Activated CD4-positive, CD25-positive, alpha-beta regulatory T cell (primary cell): ENCODE measurements at regions not wholly inside any gene's neighbourhood (a gene's known extent, or its start where the extent isn't known, plus 50 kb on each side); places are given as distances from the start of the nearest gene placed in this dataset.

ENCODE experiments used
- DNase-seq, 4 experiments: peaks; one replicate each; lab custom pipeline; 2025; lab: John Stamatoyannopoulos, UW

- DNase-seq, result no peak
Observed at GRCh38 chr1:8115031-8115768, 89.1 kb upstream of the ERRFI1 start.

GRCh38 chr1:8113262-8114220, 87.4 kb upstream of the ERRFI1 start:
- DNase-seq, result no peak

- no peak for DNase-seq
Observed at GRCh38 chr1:8112611-8113261, 86.6 kb upstream of the ERRFI1 start.

- no peak for DNase-seq
Observed at GRCh38 chr1:8111560-8111959, 85.5 kb upstream of the ERRFI1 start.

DNA sequence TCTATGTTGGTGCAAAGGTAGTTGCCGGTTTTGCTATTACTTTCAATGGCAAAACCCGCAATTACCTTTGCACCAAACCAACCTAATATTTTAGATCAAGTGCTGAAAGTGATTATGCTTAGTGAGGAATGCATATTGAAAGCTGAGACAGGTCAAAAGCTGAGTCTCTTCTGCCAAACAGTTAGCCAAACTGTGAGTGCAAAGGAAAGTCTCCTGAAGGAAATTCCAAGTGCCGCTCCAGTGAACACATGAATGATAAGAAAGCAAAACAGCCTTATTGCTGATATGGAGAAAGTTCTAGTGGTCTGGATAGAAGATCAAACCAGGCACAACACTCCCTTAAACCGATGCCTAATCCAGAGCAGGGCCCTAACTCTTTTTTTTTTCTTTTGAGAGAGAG, 83.1 kb upstream of the ERRFI1 start:
- no peak for DNase-seq

DNA sequence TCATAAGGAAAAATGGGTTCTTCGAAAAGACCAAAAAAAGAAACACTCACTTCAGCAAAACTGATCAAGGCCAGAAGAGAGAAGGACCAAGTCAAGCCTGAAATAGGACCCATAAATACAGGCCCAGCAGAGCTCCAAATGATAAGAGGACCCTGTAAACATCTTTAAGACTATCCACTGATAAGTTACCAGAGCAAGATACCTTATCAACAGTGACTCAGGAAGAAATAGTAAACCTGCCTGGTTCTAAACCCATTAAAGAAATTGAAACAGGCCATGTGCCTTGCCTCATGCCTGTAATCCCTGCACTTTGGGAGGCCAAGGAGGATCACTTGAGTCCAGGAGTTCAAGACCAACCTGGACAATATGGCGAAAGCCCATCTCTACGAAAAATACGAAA, 81.8 kb upstream of the ERRFI1 start:
- DNase-seq, result no peak

GRCh38 chr1:8104278-8105236, 78.4 kb upstream of the ERRFI1 start:
- DNase-seq, result no peak

DNA sequence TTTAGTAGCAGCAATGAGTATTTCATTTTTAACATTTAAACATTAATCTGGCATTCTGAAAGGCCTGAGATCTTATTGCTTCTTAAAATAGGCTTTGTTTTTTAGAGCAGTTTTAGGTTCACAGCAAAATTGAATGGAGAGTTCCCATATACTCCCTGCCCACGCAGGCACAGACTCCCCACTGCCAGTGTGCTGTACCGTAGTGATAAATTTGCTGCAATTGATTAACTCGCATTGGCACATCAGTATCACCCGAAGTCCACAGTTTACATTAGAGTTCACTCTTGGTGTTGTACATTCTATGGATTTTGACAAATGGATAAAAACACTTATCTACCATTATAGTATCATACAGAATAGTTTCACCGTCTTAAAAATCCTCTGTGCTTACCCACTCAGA, 71.8 kb upstream of the ERRFI1 start:
- no peak for DNase-seq

DNA sequence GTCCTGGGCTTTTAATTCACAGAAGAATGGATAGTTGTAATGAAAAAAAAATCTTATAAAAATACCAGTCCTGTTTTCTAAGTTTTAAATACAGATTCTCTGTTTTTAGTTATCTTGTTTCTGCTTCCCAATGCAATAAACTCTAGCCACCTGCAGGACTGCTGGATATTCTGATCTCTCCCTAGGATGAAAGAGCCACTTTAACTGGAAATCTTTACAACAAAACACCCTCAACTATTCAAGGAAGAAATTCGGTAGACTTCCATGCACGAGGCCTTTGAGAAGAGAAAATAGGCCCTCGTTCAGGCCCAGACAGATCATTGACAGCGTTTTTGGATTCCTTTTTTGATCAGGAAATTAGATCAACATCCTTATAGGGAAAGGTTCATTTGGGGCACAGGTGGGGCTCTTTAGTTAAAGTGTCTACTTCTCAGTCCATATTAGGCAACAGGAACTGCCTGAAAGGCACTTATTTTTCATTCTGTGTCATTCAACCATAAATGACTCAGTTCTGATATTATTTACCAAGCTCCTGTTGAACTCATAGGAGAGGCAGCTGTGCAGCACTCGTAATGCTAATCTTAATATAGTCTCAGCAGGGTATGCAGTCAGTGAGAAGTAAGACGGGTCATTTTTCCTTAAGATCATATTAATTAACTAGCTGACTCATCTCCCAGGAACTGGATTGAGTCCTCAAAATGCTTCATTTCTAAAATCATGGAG, 71.1 kb upstream of the ERRFI1 start:
- DNase-seq, result no peak

GRCh38 chr1:8096105-8097011, 70.2 kb upstream of the ERRFI1 start:
- DNase-seq, result no peak

- DNase-seq, result no peak
Observed at GRCh38 chr1:8095584-8095983, 69.5 kb upstream of the ERRFI1 start.

DNA sequence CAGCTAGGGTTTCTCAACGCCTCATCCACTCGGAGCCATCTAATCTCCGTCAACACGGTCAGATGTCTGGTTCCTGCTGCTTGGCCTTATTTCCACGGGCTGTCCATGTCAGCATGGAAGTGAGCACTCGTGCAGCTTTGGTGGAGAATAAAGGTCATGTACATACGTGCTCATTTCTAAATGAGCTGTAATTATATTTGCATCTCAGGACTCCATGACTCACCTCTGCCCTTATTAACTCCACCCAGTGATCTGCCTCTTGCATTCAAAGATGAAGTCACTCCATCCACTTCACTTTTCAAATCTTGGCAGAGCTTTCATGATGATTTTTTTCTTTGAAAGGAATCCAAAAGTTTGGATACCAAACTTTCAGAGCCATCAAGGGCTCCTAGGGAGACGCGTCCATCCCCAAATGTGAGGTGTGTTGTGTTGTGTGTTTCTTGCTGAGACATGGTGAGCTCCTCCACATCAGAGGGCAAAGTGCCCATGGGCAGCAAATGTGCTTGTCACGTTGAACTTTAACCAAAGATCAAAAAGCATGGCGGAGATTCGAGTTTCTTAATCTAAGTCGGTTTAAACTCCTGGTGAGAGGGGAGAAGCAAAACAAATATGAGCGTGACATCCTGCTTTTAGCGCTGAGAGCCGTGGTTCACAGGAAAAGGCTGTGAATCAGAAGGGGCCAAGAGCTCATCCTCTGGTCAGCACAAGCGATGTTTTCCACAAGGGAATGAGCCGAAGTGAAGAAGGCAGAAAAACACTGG, 68.6 kb upstream of the ERRFI1 start:
- no peak for DNase-seq

DNA sequence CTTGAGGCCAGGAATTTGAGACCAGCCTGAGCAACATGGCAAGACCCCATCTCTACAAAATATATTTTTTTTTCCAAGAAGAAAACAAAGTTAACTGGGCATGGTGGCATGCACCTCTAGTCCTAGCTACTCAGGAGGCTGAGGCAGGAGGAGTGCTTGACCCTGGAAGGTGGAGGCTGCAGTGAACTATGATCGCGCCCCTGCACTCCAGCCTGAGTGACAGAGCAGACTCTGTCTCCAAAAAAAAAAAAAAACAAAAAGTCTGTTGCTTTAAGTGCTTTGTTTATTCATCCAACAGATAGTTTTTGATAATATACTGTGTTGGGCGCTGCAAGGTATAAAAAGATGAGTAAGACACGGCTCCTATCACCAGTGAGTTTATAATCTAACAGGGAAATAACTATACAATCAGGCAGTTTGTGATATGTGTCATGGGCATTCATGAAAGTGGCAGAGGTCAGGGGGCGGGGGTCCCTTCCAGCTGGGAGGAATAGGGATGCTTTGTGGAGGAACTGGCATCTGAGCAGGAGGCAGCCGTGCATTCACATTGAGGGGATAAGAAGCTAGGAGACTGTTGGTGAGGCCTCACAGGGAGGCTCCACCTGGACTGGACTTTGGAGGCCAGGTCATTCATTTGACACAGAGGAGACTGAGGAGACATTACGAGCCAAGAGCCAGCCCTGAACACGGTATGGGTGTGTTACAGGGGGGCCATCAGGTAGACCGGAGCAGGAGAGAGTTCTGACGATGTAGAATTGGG, 67.3 kb upstream of the ERRFI1 start:
- no peak for DNase-seq

DNA sequence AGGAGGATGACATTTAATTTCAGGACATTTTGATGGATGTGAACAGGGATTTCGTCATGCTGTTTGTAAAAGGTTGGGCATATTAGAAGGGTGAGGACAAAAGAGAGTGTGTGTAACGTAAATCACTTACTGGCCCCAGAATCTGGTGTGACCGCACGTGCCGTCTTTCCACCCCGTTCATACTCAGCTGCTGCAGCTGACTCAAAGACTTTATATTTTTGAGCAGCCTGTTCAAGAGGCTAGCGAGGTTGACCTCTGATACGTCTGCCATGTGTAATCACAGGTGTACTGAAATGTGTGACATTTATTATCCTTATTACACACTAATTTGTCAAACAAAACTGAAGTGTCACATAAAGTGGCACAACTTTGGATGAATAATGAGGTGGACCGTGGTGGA, 66.5 kb upstream of the ERRFI1 start:
- no peak for DNase-seq

DNA sequence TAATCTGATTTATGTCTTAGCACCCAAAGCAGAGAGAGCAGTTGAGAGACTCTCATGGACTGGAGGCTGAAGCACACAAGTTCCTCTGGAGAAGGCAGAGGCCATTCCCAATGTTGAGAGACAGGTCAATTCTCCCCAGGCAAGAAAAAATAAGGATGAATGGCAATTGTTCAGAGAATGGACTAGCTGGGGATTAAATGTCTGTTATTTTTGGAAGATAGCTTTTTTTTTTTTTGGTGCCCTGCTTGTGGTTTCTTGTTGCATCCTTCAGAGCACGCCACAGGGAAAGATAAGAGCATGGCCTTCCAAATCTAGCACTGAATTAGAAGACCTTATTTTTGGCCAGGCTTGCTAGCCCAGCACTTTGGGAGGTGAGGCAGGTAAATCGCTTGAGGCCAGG, 65.6 kb upstream of the ERRFI1 start:
- no peak for DNase-seq

GRCh38 chr1:8090241-8090702, 64.2 kb upstream of the ERRFI1 start:
- DNase-seq, result no peak

DNA sequence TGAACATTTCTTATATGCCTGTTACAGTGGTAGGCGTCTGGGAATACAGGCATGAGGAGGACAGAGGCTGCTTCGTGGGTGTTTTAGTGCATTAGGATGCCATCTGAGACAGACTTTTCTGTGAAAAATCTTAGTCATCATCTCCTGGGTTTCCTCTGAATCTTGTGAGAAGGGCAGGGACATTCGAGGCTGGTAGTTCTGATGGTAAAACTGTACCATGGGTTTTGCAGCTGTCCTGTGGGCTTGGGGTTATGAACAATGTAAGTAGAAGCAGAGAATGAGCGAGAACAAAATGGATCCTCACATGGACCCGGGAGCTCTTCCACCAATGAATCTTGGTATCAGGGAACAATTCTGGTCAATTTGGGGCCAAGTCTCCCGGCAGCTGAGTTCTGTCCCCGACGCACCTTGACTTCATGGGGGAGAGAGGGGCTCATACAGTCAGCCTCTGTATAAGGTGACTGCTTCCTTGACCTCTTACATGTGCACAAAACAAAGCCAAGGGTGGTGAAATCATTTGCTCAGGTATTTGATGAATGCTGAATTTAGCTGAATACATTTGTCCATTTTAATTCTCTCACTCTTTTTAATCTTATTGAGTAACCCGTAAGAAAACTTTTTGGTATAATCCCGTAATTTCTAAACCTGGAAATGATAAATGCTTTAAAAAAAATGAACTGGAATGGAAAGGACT, 63.6 kb upstream of the ERRFI1 start:
- no peak for DNase-seq

DNA sequence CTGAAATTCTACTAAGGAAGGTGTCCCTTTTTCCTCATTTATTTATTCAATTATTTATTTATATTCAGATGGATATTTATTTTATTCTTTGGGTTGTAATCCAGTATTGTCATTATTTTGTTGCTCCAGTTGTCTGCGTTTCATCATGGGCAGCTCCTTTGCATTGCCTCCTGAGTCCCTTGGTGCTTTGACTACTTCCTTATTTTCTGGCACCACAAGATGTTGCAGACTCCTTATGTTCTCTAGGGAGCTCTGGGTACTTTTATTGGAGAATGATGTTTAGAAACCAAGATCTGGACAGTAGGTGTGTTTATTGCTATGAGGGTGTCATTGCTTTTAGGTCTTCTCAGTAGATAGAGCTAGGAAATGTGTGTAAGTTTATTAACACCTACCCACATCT, 59.9 kb upstream of the ERRFI1 start:
- no peak for DNase-seq
